Prostate gland (tissue), 2 donors: ENCODE measurements at regions not wholly inside any gene's neighbourhood (a gene's known extent, or its start where the extent isn't known, plus 50 kb on each side); places are given as distances from the start of the nearest gene placed in this dataset.

ENCODE experiments used
- DNase-seq: peaks from one replicate; pipeline ENCODE4 v3.0.0-alpha.2; 2019; ENCODE audit warnings: low spot score
- H3K27ac ChIP-seq, 2 donors: fragments of 200-600 bp; sonication (generic); 2 replicates each; pipeline ENCODE4 v1.5.1; 2017 to 2019
- H3K27me3 ChIP-seq: fragments of 200-600 bp; sonication (generic); replicated peaks from 2 replicates; pipeline ENCODE4 v1.5.1; 2019; ENCODE audit not compliant: insufficient read depth
- H3K36me3 ChIP-seq, 2 donors: fragments of 200-600 bp; sonication (generic); 1 replicate in 1 of 2; 2 replicates in 1 of 2; pipeline versions ENCODE4 v1.5.1 to v1.8.1; 2017 to 2019
- H3K4me1 ChIP-seq: fragments of 200-600 bp; sonication (generic); replicated peaks from 2 replicates; pipeline ENCODE4 v1.5.1; 2019
- H3K4me3 ChIP-seq, 2 donors: fragments of 200-600 bp; sonication (generic); 2 replicates each; pipeline ENCODE4 v1.5.1; 2017 to 2019
- H3K9me3 ChIP-seq: fragments of 200-600 bp; sonication (generic); 2 replicates; pipeline ENCODE4 v1.5.1; 2017
- CTCF ChIP-seq, 4 experiments: fragments of 200-600 bp in 2 of 4; fragments of 450-650 bp in 2 of 4; sonication (generic) in 2 of 4; IDR thresholded peaks; 1 replicate in 3 of 4; 2 replicates in 1 of 4; pipeline ENCODE4 v1.5.1; 2016 to 2019; ENCODE audit warnings: antibody characterized with exemption in 4 of 4, mild to moderate bottlenecking in 2 of 4, moderate library complexity in 2 of 4
- POLR2A ChIP-seq: fragments of 450-650 bp; IDR thresholded peaks from one replicate; pipeline ENCODE4 v1.6.1; 2016; ENCODE audit warnings: antibody characterized with exemption, mild to moderate bottlenecking
- POLR2AphosphoS5 ChIP-seq: sonication (generic); formaldehyde crosslinking; IDR thresholded peaks from one replicate; pipeline ENCODE4 v1.6.1; 2017; ENCODE audit warnings: antibody characterized with exemption
- WGBS: methylation state at CpG from one replicate; pipeline ENCODE4 v1.1.5; 2018; 5-methylcytosine and 5-hydroxymethylcytosine counted together
- intact Hi-C: fragments of 100-400 bp; cut with DNase I; formaldehyde crosslinking; loops from one replicate; pipeline ENCODE4 v1.14.2; 2022

GRCh38 chr3:106275592-106275991 is 406.8 kb upstream of the CBLB start:
- 58% methylated on average over 5 of the region's 5 CpGs for WGBS
- TF ChIP-seq CTCF (IDR thresholded peaks at IDR 0.05) (no peak), POLR2A (no peak), POLR2AphosphoS5 (no peak)
- no peak overlapping the region for H3K4me3 ChIP-seq
- no peak for DNase-seq
- no peaks in the 10 kb centered on the region for H3K9me3 ChIP-seq
- no peaks in the 10 kb centered on the region for H3K36me3 ChIP-seq
- no peaks in the 10 kb centered on the region for H3K4me1 ChIP-seq
- H3K27me3 ChIP-seq, result no peaks in the 10 kb centered on the region
- intact Hi-C loops, result no loop called here
- H3K27ac ChIP-seq, result no peak overlapping the region

- no peak overlapping the region for H3K4me3 ChIP-seq
- no peaks in the 10 kb centered on the region for H3K27me3 ChIP-seq
- H3K9me3 ChIP-seq, result no peaks in the 10 kb centered on the region
- no peak for DNase-seq
- TF ChIP-seq CTCF (IDR thresholded peaks at IDR 0.05) (no peak), POLR2A (no peak), POLR2AphosphoS5 (no peak)
- no peaks in the 10 kb centered on the region for H3K36me3 ChIP-seq
- H3K4me1 ChIP-seq, result no peaks in the 10 kb centered on the region
- H3K27ac ChIP-seq, result no peak overlapping the region
- intact Hi-C loops, result no loop called here
Observed at GRCh38 chr3:106276151-106276550, 407.3 kb upstream of the CBLB start.

GRCh38 chr3:106276755-106277612 is 408.2 kb upstream of the CBLB start:
- WGBS, result 71% methylated on average over 6 of the region's 6 CpGs
- Histone ChIP-seq H3K9me3 (no peaks in the 10 kb centered on the region), H3K4me3 (no peak overlapping the region)

DNA sequence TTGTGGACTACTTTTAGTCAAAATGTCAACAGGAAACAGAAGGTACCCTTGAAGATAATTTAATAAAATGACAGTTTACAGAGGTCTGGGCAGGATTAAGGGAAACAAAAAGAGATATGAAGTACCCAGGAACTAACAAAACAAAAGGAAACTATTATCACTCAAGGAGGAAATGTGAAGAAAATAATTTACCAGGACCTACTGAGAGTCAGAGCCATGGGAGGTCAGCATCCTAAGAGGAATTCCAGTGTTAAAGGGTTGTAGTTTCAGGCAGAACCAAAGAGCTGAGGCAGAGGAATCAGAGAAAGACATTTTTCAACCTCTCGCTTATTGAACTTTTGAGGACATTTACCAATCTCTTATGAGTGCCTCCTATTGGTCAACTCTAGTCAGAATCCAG is 408.9 kb upstream of the CBLB start:
- intact Hi-C loops, result no loop called here
- no peak overlapping the region for H3K27ac ChIP-seq
- H3K4me1 ChIP-seq, result no peaks in the 10 kb centered on the region
- no peak for DNase-seq
- H3K36me3 ChIP-seq, result no peaks in the 10 kb centered on the region
- H3K4me3 ChIP-seq, result no peak overlapping the region
- no peaks in the 10 kb centered on the region for H3K9me3 ChIP-seq
- no peaks in the 10 kb centered on the region for H3K27me3 ChIP-seq
- TF ChIP-seq CTCF (IDR thresholded peaks at IDR 0.05), result no peak
- TF ChIP-seq POLR2AphosphoS5, result no peak
- TF ChIP-seq POLR2A, result no peak
- WGBS, result 97% methylated on average over 1 of the region's 1 CpG

More at GRCh38 chr3:106276755-106277612, 408.2 kb upstream of the CBLB start:
- Histone ChIP-seq H3K4me1 (no peaks in the 10 kb centered on the region), H3K36me3 (no peaks in the 10 kb centered on the region), H3K27me3 (no peaks in the 10 kb centered on the region), H3K27ac (no peak overlapping the region)
- TF ChIP-seq POLR2A, result no peak
- no peak for TF ChIP-seq CTCF (IDR thresholded peaks at IDR 0.05)
- no peak for TF ChIP-seq POLR2AphosphoS5
- intact Hi-C loops, result no loop called here
- DNase-seq, result no peak

DNA sequence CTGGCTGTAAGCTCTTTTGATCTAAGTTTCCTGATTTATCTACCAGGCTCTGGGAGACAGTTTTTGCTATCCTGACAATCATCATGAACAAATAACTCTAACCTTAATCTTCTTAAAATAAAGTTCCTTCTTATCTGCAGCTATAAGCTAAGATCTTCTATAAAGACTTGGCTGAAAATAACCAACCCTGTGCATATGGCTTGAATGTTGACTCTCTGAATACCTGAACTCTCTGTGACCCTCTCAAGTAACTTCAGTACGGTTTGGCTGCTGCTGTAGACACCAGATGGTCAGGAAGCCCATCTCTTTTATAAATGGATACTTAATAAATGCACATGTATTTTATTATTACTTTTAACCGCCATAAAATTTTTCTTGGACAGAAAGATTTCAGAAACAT is 412.4 kb upstream of the CBLB start:
- no peaks in the 10 kb centered on the region for H3K36me3 ChIP-seq
- TF ChIP-seq POLR2A, result no peak
- no peak for TF ChIP-seq CTCF (IDR thresholded peaks at IDR 0.05)
- no peak for TF ChIP-seq POLR2AphosphoS5
- no peaks in the 10 kb centered on the region for H3K4me1 ChIP-seq
- no peaks in the 10 kb centered on the region for H3K27me3 ChIP-seq
- WGBS, result 9% methylated on average over 2 of the region's 2 CpGs
- DNase-seq, result no peak
- no peaks in the 10 kb centered on the region for H3K9me3 ChIP-seq
- intact Hi-C loops, result no loop called here
- no peak overlapping the region for H3K27ac ChIP-seq
- H3K4me3 ChIP-seq, result no peak overlapping the region
